ENCODE measurements at regions not wholly inside any gene's neighbourhood (a gene's known extent, or its start where the extent isn't known, plus 50 kb on each side); places are given as distances from the start of the nearest gene placed in this dataset.

GRCh38 chr5:5705010-5705409 is 282.5 kb downstream of the ICE1 start:
- Mint-ChIP-seq H3K4me3 (no peak overlapping the region), H3K4me1 (peaks cover 3% of the 10 kb centered on the region), H3K36me3 (ENCODE audit: low read depth) (no peaks in the 10 kb centered on the region), H3K27me3 (ENCODE audit: insufficient read depth) (no peaks in the 10 kb centered on the region), H3K27ac (no peak overlapping the region), H3K9me3 (peaks cover 12% of the 10 kb centered on the region)
- H3K4me1 ChIP-seq (ENCODE audit: control insufficient read depth, insufficient read depth, low read length): no peaks in the 10 kb centered on the region
- no peaks in the 10 kb centered on the region for H3K27me3 ChIP-seq (ENCODE audit: control insufficient read depth, insufficient read depth, low read length, poor library complexity, severe bottlenecking)
- WGBS, 2 experiments (ENCODE audit: insufficient coverage in 1 of 2, insufficient read length in 1 of 2): 90% methylated on average over 7 to 9 of the region's 9 CpGs
- H3K27ac ChIP-seq (ENCODE audit: low read depth, low read length): no peak overlapping the region
- no peaks in the 10 kb centered on the region for H3K36me3 ChIP-seq (ENCODE audit: control insufficient read depth, insufficient read depth, low read length)
- H3K4me3 ChIP-seq (ENCODE audit: low read length): no peak overlapping the region
- TF ChIP-seq, protein P1, sequence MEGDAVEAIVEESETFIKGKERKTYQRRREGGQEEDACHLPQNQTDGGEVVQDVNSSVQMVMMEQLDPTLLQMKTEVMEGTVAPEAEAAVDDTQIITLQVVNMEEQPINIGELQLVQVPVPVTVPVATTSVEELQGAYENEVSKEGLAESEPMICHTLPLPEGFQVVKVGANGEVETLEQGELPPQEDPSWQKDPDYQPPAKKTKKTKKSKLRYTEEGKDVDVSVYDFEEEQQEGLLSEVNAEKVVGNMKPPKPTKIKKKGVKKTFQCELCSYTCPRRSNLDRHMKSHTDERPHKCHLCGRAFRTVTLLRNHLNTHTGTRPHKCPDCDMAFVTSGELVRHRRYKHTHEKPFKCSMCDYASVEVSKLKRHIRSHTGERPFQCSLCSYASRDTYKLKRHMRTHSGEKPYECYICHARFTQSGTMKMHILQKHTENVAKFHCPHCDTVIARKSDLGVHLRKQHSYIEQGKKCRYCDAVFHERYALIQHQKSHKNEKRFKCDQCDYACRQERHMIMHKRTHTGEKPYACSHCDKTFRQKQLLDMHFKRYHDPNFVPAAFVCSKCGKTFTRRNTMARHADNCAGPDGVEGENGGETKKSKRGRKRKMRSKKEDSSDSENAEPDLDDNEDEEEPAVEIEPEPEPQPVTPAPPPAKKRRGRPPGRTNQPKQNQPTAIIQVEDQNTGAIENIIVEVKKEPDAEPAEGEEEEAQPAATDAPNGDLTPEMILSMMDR (conservative IDR thresholded peaks at IDR 0.05): no peak
- no peaks in the 10 kb centered on the region for H3K9me3 ChIP-seq (ENCODE audit: control insufficient read depth, low read length)
- no peak overlapping the region for H3K9ac ChIP-seq (ENCODE audit: extremely low read depth, low read length, poor library complexity, severe bottlenecking)
- DNase-seq: no peak

DNA sequence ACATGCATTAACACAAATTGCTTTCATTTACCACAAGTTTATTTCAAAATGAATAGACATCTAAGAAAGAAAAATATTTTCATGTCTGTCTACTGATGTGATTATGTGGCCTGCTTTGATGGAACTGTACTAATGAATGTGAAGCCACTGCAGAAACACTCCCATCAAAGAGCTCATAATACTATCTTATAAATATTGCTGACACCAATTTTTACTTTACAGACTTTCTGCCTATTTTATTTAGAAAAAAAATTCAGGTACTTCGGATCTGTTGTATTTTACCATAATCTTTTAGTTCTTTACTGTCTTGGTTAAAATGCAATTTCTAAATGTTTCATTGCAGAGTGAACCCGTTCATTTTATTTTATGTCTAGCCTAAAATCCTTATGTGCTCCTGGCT is 281.9 kb downstream of the ICE1 start:
- Histone ChIP-seq H3K27me3 (ENCODE audit: control insufficient read depth, insufficient read depth, low read length, poor library complexity, severe bottlenecking) (no peaks in the 10 kb centered on the region), H3K4me3 (ENCODE audit: low read length) (no peak overlapping the region), H3K27ac (ENCODE audit: low read depth, low read length) (no peak overlapping the region), H3K4me1 (ENCODE audit: control insufficient read depth, insufficient read depth, low read length) (no peaks in the 10 kb centered on the region), H3K36me3 (ENCODE audit: control insufficient read depth, insufficient read depth, low read length) (no peaks in the 10 kb centered on the region), H3K9ac (ENCODE audit: extremely low read depth, low read length, poor library complexity, severe bottlenecking) (no peak overlapping the region), H3K9me3 (ENCODE audit: control insufficient read depth, low read length) (no peaks in the 10 kb centered on the region)
- Mint-ChIP-seq H3K4me1 (peaks cover 3% of the 10 kb centered on the region), H3K27ac (no peak overlapping the region), H3K27me3 (ENCODE audit: insufficient read depth) (no peaks in the 10 kb centered on the region), H3K9me3 (peaks cover 9% of the 10 kb centered on the region), H3K4me3 (no peak overlapping the region), H3K36me3 (ENCODE audit: low read depth) (no peaks in the 10 kb centered on the region)
- WGBS, 2 experiments (ENCODE audit: insufficient coverage in 1 of 2, insufficient read length in 1 of 2): 100% methylated on average over 1 to 2 of the region's 2 CpGs
- no peak for DNase-seq
- TF ChIP-seq, protein P1 (conservative IDR thresholded peaks at IDR 0.05): no peak

DNA sequence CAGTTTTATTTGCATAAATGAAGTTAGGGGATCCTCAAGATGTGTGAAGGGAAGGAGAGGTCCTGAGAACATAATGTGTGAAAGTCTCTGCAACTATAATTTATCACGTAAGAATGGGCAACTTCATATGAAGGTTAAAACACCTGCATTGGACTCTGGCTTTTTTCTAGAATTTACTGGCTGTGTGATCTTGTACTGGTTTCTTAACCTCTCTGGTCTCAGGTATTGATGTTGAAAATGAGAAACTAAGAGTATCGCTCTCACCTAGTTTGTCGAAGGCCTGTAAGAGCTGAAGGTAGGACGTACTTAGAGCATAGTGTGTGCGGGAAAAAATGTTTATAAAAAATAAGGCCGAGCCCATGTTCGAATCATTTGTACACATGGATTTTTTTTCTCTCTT is 280.5 kb downstream of the ICE1 start:
- no peaks in the 10 kb centered on the region for H3K27me3 ChIP-seq (ENCODE audit: control insufficient read depth, insufficient read depth, low read length, poor library complexity, severe bottlenecking)
- H3K36me3 ChIP-seq (ENCODE audit: control insufficient read depth, insufficient read depth, low read length): no peaks in the 10 kb centered on the region
- Mint-ChIP-seq H3K4me3 (no peak overlapping the region), H3K36me3 (ENCODE audit: low read depth) (no peaks in the 10 kb centered on the region), H3K27me3 (ENCODE audit: insufficient read depth) (no peaks in the 10 kb centered on the region), H3K9me3 (no peaks in the 10 kb centered on the region), H3K4me1 (peaks cover 3% of the 10 kb centered on the region), H3K27ac (no peak overlapping the region)
- H3K4me3 ChIP-seq (ENCODE audit: low read length): no peak overlapping the region
- DNase-seq: no peak
- 96 to 97% methylated on average over 6 to 7 of the region's 7 CpGs for WGBS, 2 experiments (ENCODE audit: insufficient coverage in 1 of 2, insufficient read length in 1 of 2)
- no peaks in the 10 kb centered on the region for H3K9me3 ChIP-seq (ENCODE audit: control insufficient read depth, low read length)
- H3K4me1 ChIP-seq (ENCODE audit: control insufficient read depth, insufficient read depth, low read length): no peaks in the 10 kb centered on the region
- H3K27ac ChIP-seq (ENCODE audit: low read depth, low read length): no peak overlapping the region
- no peak overlapping the region for H3K9ac ChIP-seq (ENCODE audit: extremely low read depth, low read length, poor library complexity, severe bottlenecking)
- TF ChIP-seq, protein P1 (conservative IDR thresholded peaks at IDR 0.05): no peak
